ENCODE measurements at regions not wholly inside any gene's neighbourhood (a gene's known extent, or its start where the extent isn't known, plus 50 kb on each side); places are given as distances from the start of the nearest gene placed in this dataset.
"Not testable (repeated sequence)": the region's sequence is repeated elsewhere in the genome, so short reads cannot be mapped to it uniquely, and the experiment has no call there.

- not testable (repeated sequence) for H3K36me3 ChIP-seq (ENCODE audit: control insufficient read depth in 2 of 2, insufficient read depth in 2 of 2, low read length in 2 of 2); H3K9ac ChIP-seq (ENCODE audit: low read depth in 1 of 2, low read length in 2 of 2); H3K27ac ChIP-seq (ENCODE audit: low read depth in 2 of 2, low read length in 2 of 2); H3K9me3 ChIP-seq (ENCODE audit: control insufficient read depth in 2 of 2, low read length in 2 of 2); H3K4me3 ChIP-seq (ENCODE audit: low read length in 2 of 2); H3K27me3 ChIP-seq (ENCODE audit: control insufficient read depth in 2 of 2, insufficient read depth in 2 of 2, low read length in 2 of 2); H3K4me1 ChIP-seq (ENCODE audit: control insufficient read depth in 2 of 2, insufficient read depth in 2 of 2, low read length in 2 of 2)
Measured at GRCh38 chr7:6988608-6989007, 162.5 kb upstream of the CCZ1B start.

DNA sequence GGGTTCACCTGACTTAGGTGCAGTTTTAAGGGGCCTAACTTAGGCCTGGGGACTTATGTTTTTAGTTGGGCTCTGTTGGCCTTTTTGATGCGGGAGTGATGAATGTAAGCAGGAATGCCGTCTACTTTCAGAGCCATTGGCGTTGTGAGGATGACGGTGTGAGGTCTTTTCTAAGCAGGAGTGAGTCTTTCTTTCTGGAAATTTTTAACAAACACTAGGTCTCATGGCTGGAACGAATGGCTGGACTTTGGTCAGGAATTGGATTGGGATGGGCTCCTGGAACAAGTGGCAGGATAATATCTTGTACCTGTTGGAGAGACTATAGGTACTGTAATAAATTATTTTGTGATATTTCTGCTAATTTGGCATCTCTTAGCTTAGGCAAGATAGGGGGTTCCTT lies 163.9 kb upstream of the CCZ1B start:
- not testable (repeated sequence) for H3K9me3 ChIP-seq (ENCODE audit: control insufficient read depth in 2 of 2, low read length in 2 of 2); H3K9ac ChIP-seq (ENCODE audit: low read depth in 1 of 2, low read length in 2 of 2); H3K27me3 ChIP-seq (ENCODE audit: control insufficient read depth in 2 of 2, insufficient read depth in 2 of 2, low read length in 2 of 2); H3K36me3 ChIP-seq (ENCODE audit: control insufficient read depth in 2 of 2, insufficient read depth in 2 of 2, low read length in 2 of 2); H3K4me1 ChIP-seq (ENCODE audit: control insufficient read depth in 2 of 2, insufficient read depth in 2 of 2, low read length in 2 of 2)
- H3K4me3 ChIP-seq (ENCODE audit: low read length in 2 of 2): peak overlapping the region in 1 of 2 donors; percentile 37
- peak overlapping the region; percentile 81 to 85 for H3K27ac ChIP-seq (ENCODE audit: low read depth in 2 of 2, low read length in 2 of 2)

DNA sequence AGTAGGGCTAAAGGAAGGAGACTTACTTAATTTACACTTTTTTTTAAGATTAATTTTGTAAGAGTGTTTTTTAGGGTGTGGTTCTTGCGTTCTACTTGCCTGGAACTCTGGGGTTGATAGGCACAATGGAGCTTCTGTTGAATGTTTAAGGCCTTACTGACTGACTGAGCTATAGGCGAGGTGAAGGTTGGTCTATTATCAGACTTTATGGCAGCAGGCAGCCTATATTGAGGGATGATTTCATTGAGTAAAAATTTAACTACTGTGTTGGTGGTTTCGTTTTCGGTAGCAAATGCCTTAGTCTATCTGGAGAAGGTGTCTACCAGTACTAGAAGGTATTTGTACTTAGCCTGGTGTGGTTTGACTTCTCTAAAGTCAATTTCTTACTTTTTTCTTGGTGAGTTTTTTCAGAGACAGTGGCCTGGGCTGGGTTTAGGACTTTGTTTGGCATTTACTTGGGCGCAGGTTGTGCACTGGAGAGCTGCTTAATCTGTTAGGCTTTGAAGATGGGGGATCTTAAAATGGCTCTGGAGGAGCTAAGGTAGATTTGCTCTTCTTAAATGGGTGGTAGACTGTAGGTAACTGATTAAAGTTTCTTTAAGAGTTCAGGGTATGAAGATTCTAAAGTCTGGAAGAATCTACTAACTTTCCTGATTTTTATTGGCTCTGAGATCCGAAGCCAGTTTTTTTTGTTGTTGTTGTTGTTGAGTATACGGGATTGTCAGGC lies 164.5 kb upstream of the CCZ1B start:
- peak overlapping the region; percentile 54 to 60 for H3K9ac ChIP-seq (ENCODE audit: low read depth in 1 of 2, low read length in 2 of 2)
- H3K4me3 ChIP-seq (ENCODE audit: low read length in 2 of 2): peak overlapping the region; percentile 56 to 74
- H3K27me3 ChIP-seq (ENCODE audit: control insufficient read depth in 2 of 2, insufficient read depth in 2 of 2, low read length in 2 of 2); H3K36me3 ChIP-seq (ENCODE audit: control insufficient read depth in 2 of 2, insufficient read depth in 2 of 2, low read length in 2 of 2); H3K4me1 ChIP-seq (ENCODE audit: control insufficient read depth in 2 of 2, insufficient read depth in 2 of 2, low read length in 2 of 2); H3K9me3 ChIP-seq (ENCODE audit: control insufficient read depth in 2 of 2, low read length in 2 of 2): not testable (repeated sequence)
- peak overlapping the region; percentile 81 to 85 for H3K27ac ChIP-seq (ENCODE audit: low read depth in 2 of 2, low read length in 2 of 2)

DNA sequence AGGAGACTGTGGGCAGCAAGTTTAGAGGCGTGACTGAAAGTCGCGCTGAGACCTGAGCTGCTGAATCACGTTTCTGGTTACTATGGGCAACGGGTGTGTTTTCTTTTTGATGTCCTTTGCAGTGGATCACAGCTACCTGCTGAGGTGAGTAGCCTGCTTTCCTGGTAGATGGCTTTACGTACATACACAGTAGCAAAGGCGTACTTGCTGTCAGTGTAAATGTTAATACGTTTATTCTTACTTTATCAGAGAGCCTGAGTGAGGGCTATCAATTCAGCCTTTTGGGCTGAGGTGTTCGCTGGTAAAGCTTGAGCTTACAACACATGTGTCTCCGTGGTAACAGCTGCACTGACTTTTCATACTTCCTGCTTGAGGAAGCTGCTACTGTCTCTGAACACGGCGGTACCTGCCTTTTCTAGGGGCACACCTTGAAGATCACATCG lies 165.1 kb upstream of the CCZ1B start:
- H3K27me3 ChIP-seq (ENCODE audit: control insufficient read depth in 2 of 2, insufficient read depth in 2 of 2, low read length in 2 of 2); H3K9me3 ChIP-seq (ENCODE audit: control insufficient read depth in 2 of 2, low read length in 2 of 2); H3K4me1 ChIP-seq (ENCODE audit: control insufficient read depth in 2 of 2, insufficient read depth in 2 of 2, low read length in 2 of 2); H3K36me3 ChIP-seq (ENCODE audit: control insufficient read depth in 2 of 2, insufficient read depth in 2 of 2, low read length in 2 of 2): not testable (repeated sequence)
- Histone ChIP-seq H3K27ac (ENCODE audit: low read depth in 2 of 2, low read length in 2 of 2) (peak overlapping the region; percentile 81 to 85), H3K4me3 (ENCODE audit: low read length in 2 of 2) (peak overlapping the region; percentile 56 to 74), H3K9ac (ENCODE audit: low read depth in 1 of 2, low read length in 2 of 2) (peak overlapping the region; percentile 54 to 60)

- Histone ChIP-seq H3K27ac (ENCODE audit: low read depth in 2 of 2, low read length in 2 of 2) (peak overlapping the region; percentile 81 to 85), H3K9ac (ENCODE audit: low read depth in 1 of 2, low read length in 2 of 2) (peak overlapping the region; percentile 47 to 54), H3K4me3 (ENCODE audit: low read length in 2 of 2) (peak overlapping the region; percentile 56 to 74)
- not testable (repeated sequence) for H3K9me3 ChIP-seq (ENCODE audit: control insufficient read depth in 2 of 2, low read length in 2 of 2); H3K27me3 ChIP-seq (ENCODE audit: control insufficient read depth in 2 of 2, insufficient read depth in 2 of 2, low read length in 2 of 2); H3K36me3 ChIP-seq (ENCODE audit: control insufficient read depth in 2 of 2, insufficient read depth in 2 of 2, low read length in 2 of 2); H3K4me1 ChIP-seq (ENCODE audit: control insufficient read depth in 2 of 2, insufficient read depth in 2 of 2, low read length in 2 of 2)
Measured at GRCh38 chr7:6991686-6992085, 165.6 kb upstream of the CCZ1B start.

DNA sequence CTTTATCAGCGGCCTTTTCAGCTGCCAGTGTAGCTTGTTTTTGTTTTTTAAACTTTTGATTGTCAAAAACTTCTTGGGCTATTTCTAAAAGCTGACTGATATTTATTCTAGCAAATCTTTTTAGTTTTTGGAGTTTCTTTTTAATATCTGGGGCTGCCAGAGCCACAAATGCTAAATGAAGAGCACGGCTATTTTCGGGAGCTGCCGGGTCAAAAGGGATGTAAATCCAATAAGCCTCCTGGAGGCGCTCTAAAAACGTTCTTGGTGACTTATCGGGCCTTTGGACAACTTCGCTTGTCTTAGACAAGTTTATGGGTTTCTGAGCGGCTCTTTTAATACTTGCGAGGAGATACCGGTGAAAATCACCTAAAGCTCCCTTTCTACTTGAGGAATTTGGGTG lies 166.1 kb upstream of the CCZ1B start:
- not testable (repeated sequence) for H3K4me1 ChIP-seq (ENCODE audit: control insufficient read depth in 2 of 2, insufficient read depth in 2 of 2, low read length in 2 of 2); H3K9ac ChIP-seq (ENCODE audit: low read depth in 1 of 2, low read length in 2 of 2); H3K27me3 ChIP-seq (ENCODE audit: control insufficient read depth in 2 of 2, insufficient read depth in 2 of 2, low read length in 2 of 2); H3K9me3 ChIP-seq (ENCODE audit: control insufficient read depth in 2 of 2, low read length in 2 of 2); H3K36me3 ChIP-seq (ENCODE audit: control insufficient read depth in 2 of 2, insufficient read depth in 2 of 2, low read length in 2 of 2)
- Histone ChIP-seq H3K27ac (ENCODE audit: low read depth in 2 of 2, low read length in 2 of 2) (peak overlapping the region in 1 of 2 donors; percentile 81), H3K4me3 (ENCODE audit: low read length in 2 of 2) (peak overlapping the region; percentile 56 to 74)

DNA sequence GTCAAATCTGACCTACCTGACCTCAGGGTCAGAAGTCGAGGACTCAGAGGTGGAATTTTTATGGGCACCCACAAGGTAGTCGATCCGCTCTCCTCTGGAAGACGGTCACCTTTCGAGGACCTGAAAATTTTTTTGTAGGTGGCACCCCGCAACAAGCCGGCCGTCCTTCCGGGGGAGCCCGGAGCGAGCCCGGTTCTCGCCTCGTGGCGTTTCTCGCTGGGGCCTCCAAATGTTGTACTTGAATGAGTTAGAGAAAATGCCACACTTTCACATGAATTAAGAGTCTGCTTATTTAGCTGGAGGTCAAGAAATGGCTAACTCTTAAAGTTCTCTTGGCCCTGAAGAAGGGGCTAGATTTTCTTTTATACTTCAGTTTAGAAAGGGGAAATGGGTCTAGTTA lies 169.0 kb upstream of the CCZ1B start:
- not testable (repeated sequence) for H3K9me3 ChIP-seq (ENCODE audit: control insufficient read depth in 2 of 2, low read length in 2 of 2); H3K4me3 ChIP-seq (ENCODE audit: low read length in 2 of 2); H3K9ac ChIP-seq (ENCODE audit: low read depth in 1 of 2, low read length in 2 of 2); H3K36me3 ChIP-seq (ENCODE audit: control insufficient read depth in 2 of 2, insufficient read depth in 2 of 2, low read length in 2 of 2); H3K27ac ChIP-seq (ENCODE audit: low read depth in 2 of 2, low read length in 2 of 2); H3K27me3 ChIP-seq (ENCODE audit: control insufficient read depth in 2 of 2, insufficient read depth in 2 of 2, low read length in 2 of 2); H3K4me1 ChIP-seq (ENCODE audit: control insufficient read depth in 2 of 2, insufficient read depth in 2 of 2, low read length in 2 of 2)

GRCh38 chr7:6995493-6996289 lies 169.6 kb upstream of the CCZ1B start:
- not testable (repeated sequence) for H3K36me3 ChIP-seq (ENCODE audit: control insufficient read depth in 2 of 2, insufficient read depth in 2 of 2, low read length in 2 of 2); H3K4me1 ChIP-seq (ENCODE audit: control insufficient read depth in 2 of 2, insufficient read depth in 2 of 2, low read length in 2 of 2); H3K4me3 ChIP-seq (ENCODE audit: low read length in 2 of 2); H3K27me3 ChIP-seq (ENCODE audit: control insufficient read depth in 2 of 2, insufficient read depth in 2 of 2, low read length in 2 of 2); H3K9ac ChIP-seq (ENCODE audit: low read depth in 1 of 2, low read length in 2 of 2); H3K9me3 ChIP-seq (ENCODE audit: control insufficient read depth in 2 of 2, low read length in 2 of 2); H3K27ac ChIP-seq (ENCODE audit: low read depth in 2 of 2, low read length in 2 of 2)

- H3K9me3 ChIP-seq (ENCODE audit: control insufficient read depth in 2 of 2, low read length in 2 of 2); H3K4me3 ChIP-seq (ENCODE audit: low read length in 2 of 2); H3K27me3 ChIP-seq (ENCODE audit: control insufficient read depth in 2 of 2, insufficient read depth in 2 of 2, low read length in 2 of 2); H3K27ac ChIP-seq (ENCODE audit: low read depth in 2 of 2, low read length in 2 of 2); H3K4me1 ChIP-seq (ENCODE audit: control insufficient read depth in 2 of 2, insufficient read depth in 2 of 2, low read length in 2 of 2); H3K9ac ChIP-seq (ENCODE audit: low read depth in 1 of 2, low read length in 2 of 2); H3K36me3 ChIP-seq (ENCODE audit: control insufficient read depth in 2 of 2, insufficient read depth in 2 of 2, low read length in 2 of 2): not testable (repeated sequence)
Measured at GRCh38 chr7:6999067-6999666, 173.1 kb upstream of the CCZ1B start.

DNA sequence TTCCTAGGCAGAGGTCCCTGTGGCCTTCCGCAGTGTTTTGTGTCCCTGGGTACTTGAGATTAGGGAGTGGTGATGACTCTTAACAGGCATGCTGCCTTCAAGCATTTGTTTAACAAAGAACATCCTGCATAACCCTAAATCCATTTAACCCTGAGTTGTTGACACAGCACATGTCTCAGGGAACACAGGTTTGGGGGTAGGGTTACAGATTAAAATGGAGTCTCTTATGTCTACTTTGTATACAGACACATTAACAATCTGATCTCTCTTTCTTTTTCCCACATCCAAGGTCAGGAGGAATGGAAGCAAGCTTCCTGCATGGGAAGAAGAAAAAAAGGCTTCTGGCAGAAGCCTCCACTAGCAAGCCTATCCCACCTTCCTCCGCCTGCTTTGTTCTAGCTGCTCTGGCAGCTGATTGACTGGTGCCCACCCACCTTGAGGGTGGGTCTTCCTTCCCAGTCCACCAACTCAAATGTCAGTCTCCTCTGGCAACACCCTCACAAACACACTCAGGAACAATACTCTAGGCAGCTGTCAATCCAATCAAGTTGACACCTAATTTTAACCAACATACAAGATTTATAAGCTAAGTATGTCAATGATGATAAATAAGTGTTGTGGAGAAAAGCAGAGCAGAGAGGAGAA lies 176.5 kb upstream of the CCZ1B start:
- Histone ChIP-seq H3K9ac (ENCODE audit: low read depth in 1 of 2, low read length in 2 of 2) (no peak overlapping the region), H3K4me1 (ENCODE audit: control insufficient read depth in 2 of 2, insufficient read depth in 2 of 2, low read length in 2 of 2) (no peaks in the 10 kb centered on the region), H3K27ac (ENCODE audit: low read depth in 2 of 2, low read length in 2 of 2) (no peak overlapping the region), H3K4me3 (ENCODE audit: low read length in 2 of 2) (no peak overlapping the region), H3K9me3 (ENCODE audit: control insufficient read depth in 2 of 2, low read length in 2 of 2) (no peaks in the 10 kb centered on the region), H3K27me3 (ENCODE audit: control insufficient read depth in 2 of 2, insufficient read depth in 2 of 2, low read length in 2 of 2) (no peaks in the 10 kb centered on the region), H3K36me3 (ENCODE audit: control insufficient read depth in 2 of 2, insufficient read depth in 2 of 2, low read length in 2 of 2) (no peaks in the 10 kb centered on the region)

Measured in mucosa of rectum (tissue), 2 donors.